AML-193 (cell line): ENCODE measurements at regions not wholly inside any gene's neighbourhood (a gene's known extent, or its start where the extent isn't known, plus 50 kb on each side); places are given as distances from the start of the nearest gene placed in this dataset.
A peak's percentile ranks its signal among the peaks of the same experiment; 100 is the strongest.
"Not testable (repeated sequence)": the region's sequence is repeated elsewhere in the genome, so short reads cannot be mapped to it uniquely, and the experiment has no call there.

Source experiments
- DNase-seq, 2 experiments: peaks; one replicate each; lab custom pipeline; 2025; lab: John Stamatoyannopoulos, UW

DNA sequence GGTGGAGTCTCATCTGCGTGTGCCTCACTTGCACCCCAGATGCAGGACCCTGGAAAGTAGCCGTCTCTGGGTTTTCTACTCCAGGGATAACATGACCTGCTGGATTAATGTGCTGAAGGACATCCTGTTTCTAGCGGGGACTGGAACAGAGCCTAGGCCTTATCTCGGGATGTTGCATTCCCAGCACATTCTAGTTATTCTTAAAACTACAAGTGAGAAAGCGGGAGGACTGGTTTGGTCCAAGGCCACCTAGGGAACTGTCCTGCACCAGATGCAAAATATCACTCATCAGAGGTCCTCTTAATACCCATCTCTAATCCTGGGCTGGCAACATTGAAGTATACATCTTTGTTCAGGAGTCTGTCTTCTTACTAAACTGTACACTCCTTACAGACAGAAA, 179.9 kb downstream of the ZC3H11B start:
- DNase-seq, result no peak

DNA sequence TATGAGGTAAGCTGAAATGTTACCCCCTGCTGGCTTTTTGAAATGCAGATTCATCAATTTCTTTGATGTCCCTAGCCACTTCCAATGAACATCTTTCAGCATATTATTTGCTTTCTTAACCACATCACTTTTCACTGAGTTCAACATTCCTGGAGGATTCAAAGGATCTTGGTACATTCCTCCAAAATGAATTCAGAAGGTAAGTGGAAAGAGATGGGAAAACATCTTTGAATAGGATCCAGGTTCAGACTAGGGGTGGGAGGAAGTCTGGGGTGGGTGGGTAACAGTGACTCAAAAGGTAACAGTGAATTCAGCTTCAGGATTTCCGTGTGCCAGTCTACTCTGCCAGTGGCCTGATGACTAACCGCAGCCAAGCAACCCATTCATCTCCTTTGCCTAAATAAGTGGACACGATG, 180.7 kb downstream of the ZC3H11B start:
- no peak for DNase-seq

DNA sequence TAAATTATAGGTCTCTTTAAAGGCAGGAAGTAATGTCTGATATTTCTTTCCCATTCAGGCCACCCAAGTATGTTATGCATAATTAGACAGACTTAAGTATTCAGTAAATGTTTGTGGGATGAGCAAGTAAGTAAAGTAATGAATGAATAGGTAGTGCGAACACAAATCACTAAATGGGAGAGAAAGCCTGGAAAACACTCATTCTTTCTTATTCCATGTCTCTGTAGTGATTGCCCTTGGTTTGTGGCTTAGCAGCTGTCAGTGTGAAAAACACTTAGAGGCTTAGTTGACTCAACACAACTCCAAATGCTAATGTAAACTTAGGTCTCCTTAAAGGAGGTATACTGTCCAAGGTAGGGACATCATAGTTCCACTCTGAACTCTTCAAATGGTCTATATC, 182.5 kb downstream of the ZC3H11B start:
- DNase-seq, result no peak

- DNase-seq, result no peak
Observed at GRCh38 chr1:219428651-219429050, 184.3 kb downstream of the ZC3H11B start.

- DNase-seq, result no peak
Observed at GRCh38 chr1:219427989-219428388, 184.9 kb downstream of the ZC3H11B start.

DNA sequence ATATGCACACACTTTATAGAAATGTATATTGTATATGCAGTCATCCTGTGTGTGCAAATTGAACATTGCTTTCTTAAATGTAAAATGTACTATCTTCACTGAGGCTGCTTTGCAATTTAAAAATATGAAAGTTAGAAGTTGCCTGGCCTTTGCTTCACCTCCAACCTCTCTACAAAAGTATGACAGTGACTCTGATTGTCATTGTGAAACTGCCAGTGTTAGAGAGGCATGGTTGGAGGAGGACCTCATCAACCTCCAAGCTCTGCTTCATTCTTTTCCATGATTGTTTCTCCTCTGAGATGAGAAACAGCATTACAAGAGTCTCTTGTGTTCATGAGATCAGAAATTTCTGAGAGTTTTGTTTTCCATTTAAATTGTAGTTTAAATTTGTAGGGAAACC, 185.5 kb downstream of the ZC3H11B start:
- no peak for DNase-seq

GRCh38 chr1:219422811-219423598, 189.9 kb downstream of the ZC3H11B start:
- DNase-seq, result no peak

DNA sequence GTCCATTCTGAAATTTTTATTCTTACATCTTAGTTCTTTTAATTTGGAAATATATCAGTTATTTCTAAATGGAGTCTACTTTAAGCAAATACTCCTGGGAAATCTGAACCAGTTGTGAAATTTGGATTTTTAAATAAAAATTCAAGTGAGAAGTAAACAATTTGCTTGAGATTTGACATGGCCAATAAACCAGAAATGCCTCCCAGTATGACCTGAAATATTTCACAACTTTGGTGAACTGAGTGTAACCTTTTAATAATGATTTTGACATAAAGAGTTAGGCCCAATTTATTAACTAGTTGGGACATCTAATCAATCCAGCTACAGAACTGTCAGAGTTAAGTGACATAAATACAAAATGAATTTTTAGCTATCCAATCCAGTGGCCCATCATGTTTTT, 192.0 kb downstream of the ZC3H11B start:
- no peak for DNase-seq

- DNase-seq, result no peak
Observed at GRCh38 chr1:219419860-219420259, 193.0 kb downstream of the ZC3H11B start.

- no peak for DNase-seq
Observed at GRCh38 chr1:219419065-219419464, 193.8 kb downstream of the ZC3H11B start.

DNA sequence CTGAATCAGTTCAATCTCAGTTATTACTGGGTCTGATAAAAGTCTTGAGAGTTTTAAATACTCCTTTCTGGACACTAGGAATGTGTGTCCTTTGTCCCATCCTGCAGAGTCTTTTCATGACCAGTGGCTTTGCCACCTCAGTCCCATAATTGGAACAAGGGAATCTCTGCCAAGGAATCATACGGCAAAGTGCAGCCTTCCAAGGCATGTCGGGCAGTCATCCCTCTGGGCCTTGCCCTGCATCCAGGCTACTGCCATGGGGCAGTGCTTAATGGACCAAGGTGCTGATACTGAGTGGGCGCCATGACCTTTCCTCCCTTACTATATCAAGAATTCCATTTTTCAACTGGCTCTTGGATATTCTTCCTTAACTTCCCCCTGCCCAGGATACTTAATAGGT, 195.3 kb downstream of the ZC3H11B start:
- DNase-seq, result no peak

DNA sequence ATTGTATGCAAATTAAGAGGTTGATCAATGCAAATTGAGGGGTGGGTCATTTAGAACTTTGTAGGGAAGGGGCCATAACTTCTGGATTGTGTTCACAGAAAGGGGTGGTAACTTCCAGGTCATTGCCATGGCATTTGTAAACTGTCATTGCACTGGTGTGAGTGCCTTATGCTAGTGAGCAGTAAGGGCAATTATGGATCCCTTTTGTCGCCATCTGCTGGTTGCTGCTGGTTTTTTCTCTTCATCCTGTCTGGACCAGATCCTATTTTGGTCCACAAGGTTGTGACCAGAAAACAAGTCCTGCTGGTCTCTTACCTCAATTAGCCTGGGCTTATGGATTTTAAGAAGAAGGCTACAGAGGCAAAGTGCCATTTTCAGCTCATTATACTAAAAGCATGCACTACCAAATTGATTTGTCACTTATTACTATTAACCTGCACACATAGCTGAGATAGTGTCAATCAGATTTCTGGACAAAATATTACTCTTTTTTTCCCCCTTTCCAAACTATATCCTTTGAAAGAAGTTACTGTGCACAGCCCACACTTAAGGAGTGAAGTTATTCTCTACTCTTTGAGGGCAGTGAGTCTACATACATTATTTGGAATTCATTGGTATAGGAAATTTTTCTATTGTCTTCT, 196.2 kb downstream of the ZC3H11B start:
- peak; percentile 26 to 49 for DNase-seq

- no peak for DNase-seq
Observed at GRCh38 chr1:219415915-219416314, 197.0 kb downstream of the ZC3H11B start.

DNA sequence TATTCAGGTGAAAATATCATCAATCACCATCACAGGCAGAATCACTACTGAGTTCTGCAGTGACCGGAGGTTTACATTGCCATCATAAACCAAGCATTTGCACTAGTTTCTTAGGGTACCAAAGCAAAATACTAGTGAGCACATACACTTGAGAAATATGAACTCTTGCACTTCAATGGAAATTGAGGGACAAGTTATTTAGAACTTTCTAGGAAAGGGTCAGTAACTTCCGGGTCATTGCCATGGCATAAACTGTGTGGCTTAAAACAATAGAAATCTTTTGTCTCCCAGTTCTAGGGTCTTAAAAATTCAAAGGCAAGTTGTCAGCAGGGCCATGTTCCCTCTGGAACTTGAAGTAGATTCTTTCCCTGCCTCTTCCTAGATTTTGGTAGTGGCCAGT, 197.5 kb downstream of the ZC3H11B start:
- DNase-seq, result no peak

- DNase-seq, result no peak
Observed at GRCh38 chr1:219414250-219414649, 198.7 kb downstream of the ZC3H11B start.

DNA sequence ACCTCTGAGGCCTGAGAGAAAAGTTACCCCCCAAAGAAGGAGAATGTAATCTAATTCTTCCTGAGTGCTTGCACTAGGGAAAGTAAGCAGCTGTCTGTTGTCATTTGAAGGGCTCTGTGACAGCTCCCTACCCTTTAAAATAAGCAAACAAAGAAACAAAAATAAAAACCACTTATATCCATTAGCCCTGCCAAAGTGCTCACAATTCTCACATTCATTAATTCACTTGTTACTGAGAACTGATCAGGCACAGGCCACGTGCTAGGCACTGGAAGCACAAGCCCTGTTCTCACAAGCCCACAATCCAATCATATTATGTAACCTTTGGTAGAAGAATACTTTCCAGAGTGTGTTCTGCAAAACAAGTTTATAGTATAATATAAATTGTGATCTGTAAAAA, 199.4 kb downstream of the ZC3H11B start:
- no peak for DNase-seq

GRCh38 chr1:219412772-219413171, 200.1 kb downstream of the ZC3H11B start:
- DNase-seq, result no peak

DNA sequence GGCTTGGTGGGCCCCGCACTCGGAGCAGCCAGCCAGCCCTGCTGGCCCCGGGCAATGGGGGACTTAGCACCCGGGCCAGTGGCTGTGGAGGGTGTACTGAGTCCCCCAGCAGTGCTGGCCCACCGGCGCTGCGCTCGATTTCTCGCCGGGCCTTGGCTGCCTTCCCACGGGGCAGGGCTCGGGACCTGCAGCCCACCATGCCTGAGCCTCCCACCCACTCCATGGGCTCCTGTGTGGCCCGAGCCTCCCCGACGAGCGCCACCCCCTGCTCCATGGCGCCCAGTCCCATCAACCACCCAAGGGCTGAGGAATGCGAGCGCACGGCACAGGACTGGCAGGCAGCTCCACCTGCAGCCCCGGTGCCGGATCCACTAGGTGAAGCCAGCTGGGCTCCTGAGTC, 202.2 kb downstream of the ZC3H11B start:
- not testable (repeated sequence) for DNase-seq

DNA sequence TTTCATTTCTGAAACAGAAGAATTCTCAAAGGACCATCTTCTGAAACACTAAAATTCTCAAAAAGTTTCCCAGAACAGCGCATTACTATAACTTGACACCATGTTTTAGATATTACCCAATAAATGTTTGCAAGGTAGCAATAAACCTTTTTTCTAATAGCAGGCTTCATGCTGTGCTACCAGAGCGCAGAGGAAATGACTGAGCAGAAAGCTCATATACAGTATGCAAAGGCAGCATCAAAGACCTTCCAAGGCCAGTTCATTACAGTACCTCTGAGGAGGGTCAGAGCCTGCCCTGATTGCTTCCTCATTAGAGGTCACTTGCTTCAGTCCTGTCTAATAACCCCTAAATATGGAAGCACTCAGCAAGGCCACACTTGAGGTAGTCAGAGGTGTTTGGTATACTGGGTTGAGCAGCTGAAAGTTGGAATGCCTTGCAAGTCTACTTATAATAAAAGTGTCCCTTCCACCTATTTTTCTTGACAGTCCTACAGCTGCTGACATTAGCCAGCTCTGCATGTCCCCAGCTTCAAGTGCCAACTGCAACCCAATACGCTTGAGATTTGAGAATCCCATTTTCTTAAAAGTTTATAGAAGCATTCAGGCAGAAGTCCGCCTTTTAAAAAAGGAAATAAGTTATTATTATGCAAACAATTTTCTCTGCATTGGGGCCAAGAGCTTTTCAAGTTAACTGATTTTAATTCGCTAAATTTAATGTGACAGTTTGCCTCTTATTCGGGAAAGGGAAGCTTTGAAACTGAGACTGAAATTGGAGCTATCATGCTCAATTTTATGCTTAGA, 207.2 kb downstream of the ZC3H11B start:
- no peak for DNase-seq

DNA sequence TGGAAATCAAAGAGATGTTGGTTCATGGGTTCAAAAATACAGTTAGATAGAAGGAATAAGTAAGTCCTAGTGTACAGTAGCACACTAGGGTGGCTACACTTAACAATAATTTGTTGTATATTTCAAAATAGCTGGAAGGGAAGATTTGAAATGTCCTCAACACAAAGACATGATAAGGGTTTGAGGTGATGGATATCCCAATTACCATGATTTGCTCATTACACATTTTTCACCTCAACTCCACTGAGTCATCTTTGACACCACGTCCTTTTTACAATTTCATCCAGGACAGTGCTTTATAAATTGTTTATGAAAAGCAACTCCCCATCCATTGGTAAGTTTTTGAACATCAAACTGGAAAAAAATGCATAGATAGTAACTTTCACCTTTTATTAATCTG, 208.3 kb downstream of the ZC3H11B start:
- DNase-seq, result no peak

- no peak for DNase-seq
Observed at GRCh38 chr1:219402925-219403324, 210.0 kb downstream of the ZC3H11B start.

DNA sequence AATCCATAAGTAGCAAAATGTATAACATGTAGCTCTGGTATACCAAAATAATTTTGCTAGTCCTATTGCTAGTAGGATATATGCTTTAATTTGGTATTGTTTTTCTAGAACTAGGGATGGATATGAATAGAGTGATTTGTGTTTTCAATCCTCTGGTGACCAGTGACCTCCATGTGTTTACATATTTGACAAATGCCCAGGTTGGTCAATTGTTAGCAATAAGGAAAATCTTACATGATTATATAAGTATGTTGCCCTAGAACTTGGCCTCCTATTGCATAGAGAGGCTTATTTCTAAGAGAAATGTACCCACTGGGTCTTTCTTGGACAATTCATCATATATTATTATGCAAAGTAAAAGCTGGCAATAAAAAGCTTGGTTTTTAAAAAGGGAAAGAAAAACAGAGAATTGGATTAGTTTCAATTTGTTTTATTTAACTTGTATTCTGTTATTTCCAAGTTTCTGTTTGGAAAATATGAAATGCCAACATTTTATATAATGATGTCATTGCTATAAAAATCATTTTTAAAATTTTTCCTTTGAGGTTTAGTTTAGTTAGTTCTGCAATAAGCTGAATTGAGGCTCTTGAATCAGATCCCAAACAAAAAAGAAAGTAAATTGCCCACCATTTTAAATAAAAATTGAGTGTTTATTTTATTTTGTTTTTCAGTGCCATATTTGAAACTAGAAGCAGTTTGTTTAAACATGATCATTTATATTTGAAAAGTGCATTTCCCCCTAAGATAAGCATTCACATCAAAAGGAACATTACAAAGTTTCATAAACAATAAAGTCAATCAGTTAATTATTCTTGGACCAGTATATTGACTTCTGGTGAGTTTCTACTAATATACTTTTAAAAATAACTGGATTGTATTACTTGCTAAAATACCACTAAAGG, 210.9 kb downstream of the ZC3H11B start:
- DNase-seq, result no peak
